Motor neuron (in vitro differentiated cells): ENCODE measurements at regions not wholly inside any gene's neighbourhood (a gene's known extent, or its start where the extent isn't known, plus 50 kb on each side); places are given as distances from the start of the nearest gene placed in this dataset.
"Not testable (repeated sequence)": the region's sequence is repeated elsewhere in the genome, so short reads cannot be mapped to it uniquely, and the experiment has no call there.

Experiments used
- ATAC-seq, 8 experiments: fragments of 200-7000 bp; cut with Tn5 transposase; replicated peaks in 6 of 8; 2 replicates each; pipeline ENCODE4 v1.8.0; 2021; ENCODE audit warnings: mild to moderate bottlenecking in 8 of 8, moderate library complexity in 8 of 8
- H3K27ac ChIP-seq, 2 donors: fragments of 250-450 bp; sonication (Bioruptor Pico); 2 replicates each; pipeline ENCODE4 v1.9.0; 2021; ENCODE audit warnings: antibody characterized with exemption in 2 of 2, mild to moderate bottlenecking in 2 of 2, moderate library complexity in 1 of 2
- H3K4me1 ChIP-seq, 2 donors: fragments of 250-450 bp; sonication (Bioruptor Pico); replicated peaks in 1 of 2; 2 replicates each; pipeline ENCODE4 v1.6.1; 2021; ENCODE audit warnings: antibody characterized with exemption in 2 of 2, mild to moderate bottlenecking in 2 of 2, moderate library complexity in 1 of 2
- H3K4me3 ChIP-seq, 5 donors: fragments of 250-450 bp; sonication (Bioruptor Pico); 2 replicates each; pipeline ENCODE4 v1.9.0; 2021; ENCODE audit warnings: antibody characterized with exemption in 5 of 5, mild to moderate bottlenecking in 5 of 5, moderate library complexity in 4 of 5
- WGBS, 10 experiments: fragments of 450-650 bp; shearing (Covaris generic); methylation state at CpG; one replicate each; pipeline ENCODE4 v1.0.0; 2022; 5-methylcytosine and 5-hydroxymethylcytosine counted together
- in situ Hi-C, 9 experiments: fragments of 400-800 bp; cut with MboI; loops; one replicate each; pipeline ENCODE4 v1.15.0; 2021; ENCODE audit warnings: low sequenced_read_pairs in 9 of 9, low pct_unique_long_range_greater_than_20kb in 2 of 9; ENCODE audit not compliant: unreplicated experiment in 9 of 9

DNA sequence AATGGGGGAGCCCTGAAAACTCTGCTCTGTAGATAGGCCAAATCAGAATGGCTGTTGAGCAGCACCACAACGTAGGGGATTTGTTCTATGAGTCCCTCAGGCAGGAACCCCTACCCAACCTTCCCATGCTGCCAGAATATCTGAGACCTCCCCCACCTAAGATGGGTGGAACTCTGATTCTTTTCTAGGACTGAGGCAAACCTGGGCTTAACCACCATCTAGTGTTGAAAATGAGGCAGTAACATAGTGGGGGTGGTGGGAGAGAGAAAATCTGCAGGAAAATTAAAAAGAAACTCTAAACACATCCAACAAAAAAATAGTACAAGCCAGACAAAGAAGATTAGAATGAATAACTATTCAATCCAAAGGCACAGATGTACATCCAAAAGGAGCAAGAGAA is 228.4 kb downstream of the ATPSCKMT start:
- no peak overlapping the region for H3K4me3 ChIP-seq
- in situ Hi-C loops, result no loop called here
- no peaks in the 10 kb centered on the region for H3K4me1 ChIP-seq
- peak in 1 of 8 experiments; percentile 32 for ATAC-seq
- WGBS, 10 experiments, result 60 to 80% (median 71%) methylated on average over 1 of the region's 1 CpG; no CpG with 5 or more reads in 7 of the 10 experiments
- no peak overlapping the region for H3K27ac ChIP-seq

DNA sequence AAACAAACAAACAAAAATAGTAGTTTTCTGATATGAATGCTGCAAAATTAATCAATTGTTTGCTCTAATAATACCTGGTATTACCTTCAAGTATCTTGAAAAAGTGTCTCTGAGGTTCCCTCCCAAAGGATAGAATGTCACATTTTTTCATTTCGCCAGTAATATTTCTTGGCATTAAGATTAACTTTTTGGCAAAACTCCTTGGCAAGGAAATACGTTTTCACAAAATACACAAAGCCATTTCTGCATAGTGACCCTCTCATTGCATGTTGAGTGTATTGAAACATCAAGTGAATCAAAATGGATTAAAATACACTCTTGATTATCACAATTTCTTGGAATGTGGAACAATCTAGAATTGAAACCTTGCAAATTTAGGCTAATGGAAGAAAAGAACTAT is 230.5 kb downstream of the ATPSCKMT start:
- no peak overlapping the region for H3K27ac ChIP-seq
- no peak overlapping the region for H3K4me3 ChIP-seq
- 0 to 100% (median 37%) methylated on average over 1 to 2 of the region's 2 CpGs for WGBS, 10 experiments
- in situ Hi-C loops, result no loop called here
- H3K4me1 ChIP-seq, result no peaks in the 10 kb centered on the region
- ATAC-seq, result no peak

- ATAC-seq, result peak in 2 of 8 experiments; percentile 99
- no peak overlapping the region for H3K4me3 ChIP-seq
- no peak overlapping the region for H3K27ac ChIP-seq
- no peaks in the 10 kb centered on the region for H3K4me1 ChIP-seq
- 23 to 100% (median 82%) methylated on average over 1 to 5 of the region's 5 CpGs for WGBS, 10 experiments
- in situ Hi-C loops, result no loop called here
Measured at GRCh38 chr5:10018201-10019069, 231.3 kb downstream of the ATPSCKMT start.

GRCh38 chr5:10017786-10018185 is 231.9 kb downstream of the ATPSCKMT start:
- Histone ChIP-seq H3K4me1 (no peaks in the 10 kb centered on the region), H3K4me3 (no peak overlapping the region), H3K27ac (no peak overlapping the region)
- 68 to 100% (median 89%) methylated on average over 1 to 4 of the region's 4 CpGs; no CpG with 5 or more reads in 3 of the 10 experiments for WGBS, 10 experiments
- in situ Hi-C loops, result no loop called here
- ATAC-seq, result no peak

DNA sequence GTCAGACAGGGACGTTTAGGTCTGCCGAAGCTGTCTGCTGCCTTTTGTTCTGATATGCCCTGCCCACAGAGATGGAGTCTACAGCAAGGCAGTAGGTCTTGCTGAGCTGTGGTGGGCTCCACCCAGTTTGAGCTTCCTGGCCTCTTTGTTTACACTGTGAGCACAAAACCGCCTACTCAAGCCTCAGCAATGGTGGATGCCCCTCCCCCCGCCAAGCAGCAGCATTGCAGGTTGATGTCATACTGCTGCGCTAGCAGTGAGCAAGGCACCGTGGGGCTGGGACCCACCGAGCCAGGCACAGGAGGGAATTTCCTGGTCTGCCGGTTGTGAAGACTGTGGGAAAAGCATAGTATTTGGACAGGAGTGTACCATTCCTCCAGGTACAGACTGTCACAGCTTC is 233.1 kb downstream of the ATPSCKMT start:
- ATAC-seq, result peak in 5 of 8 experiments; percentile 80 to 98 (median 92)
- H3K27ac ChIP-seq, H3K4me3 ChIP-seq, in situ Hi-C loops, H3K4me1 ChIP-seq: not testable (repeated sequence)
- 20 to 80% (median 60%) methylated on average over 1 to 6 of the region's 8 CpGs; no CpG with 5 or more reads in 5 of the 10 experiments for whole genome bisulfite sequencing, 10 experiments

- in situ Hi-C loops, H3K4me3 ChIP-seq, ATAC-seq, H3K27ac ChIP-seq, H3K4me1 ChIP-seq: not testable (repeated sequence)
- 82 to 100% (median 93%) methylated on average over 3 of the region's 3 CpGs for WGBS, 10 experiments
Measured at GRCh38 chr5:10015681-10016080, 234.0 kb downstream of the ATPSCKMT start.

- Histone ChIP-seq H3K4me1 (no peaks in the 10 kb centered on the region), H3K27ac (no peak overlapping the region), H3K4me3 (no peak overlapping the region)
- in situ Hi-C loops, result no loop called here
- WGBS, 10 experiments, result 0 to 67% (median 40%) methylated on average over 1 of the region's 1 CpG; no CpG with 5 or more reads in 4 of the 10 experiments
- no peak for ATAC-seq
Measured at GRCh38 chr5:10009802-10010201, 239.9 kb downstream of the ATPSCKMT start.

DNA sequence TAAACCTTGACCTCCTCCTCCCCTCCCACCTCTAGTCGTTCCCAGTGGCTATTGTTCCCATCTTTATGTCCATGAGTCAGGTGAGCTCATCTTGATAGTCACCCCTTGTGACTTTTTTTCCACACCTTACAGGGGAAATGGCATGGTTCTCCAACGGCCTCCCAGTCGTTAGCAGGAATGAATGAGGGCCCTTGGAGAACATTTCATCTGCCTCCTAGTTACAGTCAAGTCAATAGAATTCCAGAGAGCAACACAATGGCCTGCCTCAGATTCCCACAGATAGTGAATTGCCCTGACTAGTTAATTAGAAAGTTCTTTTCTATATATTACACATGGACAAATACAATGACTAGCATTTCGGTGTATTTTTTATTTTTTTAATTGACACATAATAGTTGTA is 262.6 kb downstream of the ATPSCKMT start:
- H3K4me1 ChIP-seq, result no peaks in the 10 kb centered on the region
- WGBS, 10 experiments, result 15 to 100% (median 63%) methylated on average over 1 to 4 of the region's 4 CpGs; no CpG with 5 or more reads in 2 of the 10 experiments
- no peak overlapping the region for H3K4me3 ChIP-seq
- H3K27ac ChIP-seq, result no peak overlapping the region
- in situ Hi-C loops, result no loop called here
- peak in 2 of 8 experiments; percentile 31 to 87 for ATAC-seq

GRCh38 chr5:9977070-9977469 is 272.6 kb downstream of the ATPSCKMT start:
- WGBS, 10 experiments, result 0 to 70% (median 43%) methylated on average over 1 to 2 of the region's 2 CpGs; no CpG with 5 or more reads in 2 of the 10 experiments

GRCh38 chr5:9976621-9977020 is 273.1 kb downstream of the ATPSCKMT start:
- no peak overlapping the region for H3K4me3 ChIP-seq
- no peak overlapping the region for H3K27ac ChIP-seq
- no peak for ATAC-seq
- 36 to 100% (median 61%) methylated on average over 1 to 3 of the region's 3 CpGs; no CpG with 5 or more reads in 2 of the 10 experiments for WGBS, 10 experiments
- H3K4me1 ChIP-seq, result no peaks in the 10 kb centered on the region
- in situ Hi-C loops, result no loop called here

More at GRCh38 chr5:9977070-9977469, 272.6 kb downstream of the ATPSCKMT start:
- Histone ChIP-seq H3K4me1 (no peaks in the 10 kb centered on the region), H3K4me3 (no peak overlapping the region), H3K27ac (no peak overlapping the region)
- ATAC-seq, result no peak
- in situ Hi-C loops, result no loop called here

DNA sequence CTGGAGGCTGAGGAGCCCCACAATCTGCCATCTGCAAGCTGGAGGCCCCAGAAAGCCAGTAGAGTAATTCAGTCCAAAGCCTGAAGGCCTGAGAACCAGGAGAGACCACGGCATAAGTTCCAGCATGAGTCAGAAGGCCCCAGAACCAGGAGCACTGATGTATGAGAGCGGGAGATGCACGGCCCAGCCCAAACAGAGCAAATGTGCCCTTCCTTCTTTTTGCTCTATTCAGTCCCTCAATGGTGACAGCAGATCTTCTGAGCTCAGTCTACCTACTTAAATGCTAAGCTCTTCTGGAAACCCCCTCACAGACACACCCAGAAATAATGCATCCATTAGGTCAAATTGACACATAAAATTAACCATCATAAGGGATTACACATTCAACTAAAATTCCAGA is 277.6 kb downstream of the ATPSCKMT start:
- in situ Hi-C loops, result no loop called here
- WGBS, 10 experiments, result 5 to 100% (median 62%) methylated on average over 1 to 3 of the region's 3 CpGs; no CpG with 5 or more reads in 4 of the 10 experiments
- no peak overlapping the region for H3K27ac ChIP-seq
- H3K4me1 ChIP-seq, result no peaks in the 10 kb centered on the region
- H3K4me3 ChIP-seq, result no peak overlapping the region
- ATAC-seq, result peak in 3 of 8 experiments; percentile 84 to 90 (median 88)

DNA sequence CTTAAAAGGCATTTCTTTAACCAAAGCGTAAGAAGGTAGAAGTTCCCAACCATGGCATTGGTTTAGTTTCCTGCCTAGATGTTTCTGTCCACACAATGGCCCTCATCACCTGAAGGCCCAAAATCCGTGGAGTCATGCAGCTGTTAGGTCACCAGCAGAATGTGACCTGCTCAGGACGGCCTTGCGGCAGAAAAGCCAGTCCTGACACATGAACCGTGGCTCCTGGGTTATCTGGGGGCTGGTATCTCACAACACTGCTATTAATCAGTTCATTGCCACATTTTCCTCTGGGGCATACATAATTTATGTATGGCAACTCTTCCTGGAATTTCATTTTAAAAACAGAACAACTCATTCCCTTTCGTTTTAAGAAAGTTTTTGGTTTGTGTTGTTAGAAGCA is 278.4 kb downstream of the ATPSCKMT start:
- Histone ChIP-seq H3K27ac (no peak overlapping the region), H3K4me3 (no peak overlapping the region), H3K4me1 (no peaks in the 10 kb centered on the region)
- WGBS, 10 experiments, result 0 to 90% (median 72%) methylated on average over 1 to 6 of the region's 6 CpGs; no CpG with 5 or more reads in 3 of the 10 experiments
- in situ Hi-C loops, result no loop called here
- peak in 3 of 8 experiments; percentile 15 to 41 (median 27) for ATAC-seq

GRCh38 chr5:9958914-9959313 is 290.8 kb downstream of the ATPSCKMT start:
- in situ Hi-C loops, result no loop called here
- Histone ChIP-seq H3K4me3 (no peak overlapping the region), H3K27ac (no peak overlapping the region), H3K4me1 (no peaks in the 10 kb centered on the region)
- peak in 2 of 8 experiments; percentile 51 to 55 for ATAC-seq
- 0 to 100% (median 94%) methylated on average over 1 to 2 of the region's 5 CpGs; no CpG with 5 or more reads in 3 of the 10 experiments for WGBS, 10 experiments
